ENCODE measurements at regions not wholly inside any gene's neighbourhood (a gene's known extent, or its start where the extent isn't known, plus 50 kb on each side); places are given as distances from the start of the nearest gene placed in this dataset.

GRCh38 chr14:42187846-42188245, 581.2 kb downstream of the LRFN5 start (continued):
- TF ChIP-seq ZNF462 (CRISPR knock-in tag; IDR thresholded peaks at IDR 0.05) (no peak), ZNF114 (CRISPR knock-in tag; IDR thresholded peaks at IDR 0.05) (no peak), EZH2phosphoT487 (IDR thresholded peaks at IDR 0.05; ENCODE audit: unreplicated experiment) (no peak), CREB1 (CRISPR knock-in tag; IDR thresholded peaks at IDR 0.05; ENCODE audit: low read depth) (no peak), POLR2AphosphoS5 (IDR thresholded peaks at IDR 0.05; ENCODE audit: low read depth) (no peak)

- ATAC-seq (no peak), DNase-seq (ENCODE audit: low spot score) (no peak)
- Histone ChIP-seq H3K9me2 (ENCODE audit: insufficient read depth) (no peaks in the 10 kb centered on the region), H3K4me2 (no peak overlapping the region), H3K27me3 (ENCODE audit: insufficient read depth) (no peaks in the 10 kb centered on the region), H3K36me3 (ENCODE audit: insufficient read depth) (no peaks in the 10 kb centered on the region), H2AFZ (no peak overlapping the region), H3F3A (replicated peaks; ENCODE audit: low read depth) (no peaks in the 10 kb centered on the region), H3K4me1 (ENCODE audit: insufficient read depth) (no peaks in the 10 kb centered on the region), H4K20me1 (replicated peaks; ENCODE audit: insufficient read depth) (no peaks in the 10 kb centered on the region), H3K4me3 (no peak overlapping the region), H3K79me2 (replicated peaks; ENCODE audit: insufficient read depth) (no peaks in the 10 kb centered on the region), H3K27ac (ENCODE audit: low read depth) (no peak overlapping the region)
- Mint-ChIP-seq H3K4me3 (no peak overlapping the region), H3K27me3 (ENCODE audit: insufficient read depth, low read depth, poor library complexity) (peaks cover 1% of the 10 kb centered on the region), H3K4me1 (no peaks in the 10 kb centered on the region), H3K36me3 (ENCODE audit: low read depth) (no peaks in the 10 kb centered on the region), H3K27ac (no peak overlapping the region), H3K9me3 (no peaks in the 10 kb centered on the region)
- TF ChIP-seq ZNF331 (CRISPR knock-in tag; IDR thresholded peaks at IDR 0.05; ENCODE audit: low read depth) (no peak), CREB1 (CRISPR knock-in tag; IDR thresholded peaks at IDR 0.05; ENCODE audit: low read depth) (no peak), ETS1 (IDR thresholded peaks at IDR 0.05) (no peak), ZNF114 (CRISPR knock-in tag; IDR thresholded peaks at IDR 0.05) (no peak), STAT1 (IDR thresholded peaks at IDR 0.05; ENCODE audit: unreplicated experiment) (no peak), EZH2phosphoT487 (IDR thresholded peaks at IDR 0.05; ENCODE audit: unreplicated experiment) (no peak), REST (IDR thresholded peaks at IDR 0.05; ENCODE audit: unreplicated experiment) (no peak), JUNB (IDR thresholded peaks at IDR 0.05; ENCODE audit: unreplicated experiment) (no peak)
Observed at GRCh38 chr14:42185718-42186117, 579.0 kb downstream of the LRFN5 start.

Data from GM23338 (cell line).